ENCODE measurements at regions not wholly inside any gene's neighbourhood (a gene's known extent, or its start where the extent isn't known, plus 50 kb on each side); places are given as distances from the start of the nearest gene placed in this dataset.

- no peak for TF ChIP-seq CTCF (IDR thresholded peaks at IDR 0.05; ENCODE audit: poor library complexity)
- no peak for TF ChIP-seq EZH2phosphoT487 (IDR thresholded peaks at IDR 0.05; ENCODE audit: low read depth, severe bottlenecking, unreplicated experiment)
Observed at GRCh38 chr2:191556463-191556862, 121.5 kb upstream of the NABP1 start.

Measured in hepatocyte (in vitro differentiated cells).